EH (cell line): ENCODE measurements at regions not wholly inside any gene's neighbourhood (a gene's known extent, or its start where the extent isn't known, plus 50 kb on each side); places are given as distances from the start of the nearest gene placed in this dataset.
A peak's percentile ranks its signal among the peaks of the same experiment; 100 is the strongest.
"Not testable (repeated sequence)": the region's sequence is repeated elsewhere in the genome, so short reads cannot be mapped to it uniquely, and the experiment has no call there.

Experiments used
- DNase-seq: peaks from one replicate; pipeline ENCODE4 v3.0.0-alpha.2; 2015; ENCODE audit warnings: low read depth

DNA sequence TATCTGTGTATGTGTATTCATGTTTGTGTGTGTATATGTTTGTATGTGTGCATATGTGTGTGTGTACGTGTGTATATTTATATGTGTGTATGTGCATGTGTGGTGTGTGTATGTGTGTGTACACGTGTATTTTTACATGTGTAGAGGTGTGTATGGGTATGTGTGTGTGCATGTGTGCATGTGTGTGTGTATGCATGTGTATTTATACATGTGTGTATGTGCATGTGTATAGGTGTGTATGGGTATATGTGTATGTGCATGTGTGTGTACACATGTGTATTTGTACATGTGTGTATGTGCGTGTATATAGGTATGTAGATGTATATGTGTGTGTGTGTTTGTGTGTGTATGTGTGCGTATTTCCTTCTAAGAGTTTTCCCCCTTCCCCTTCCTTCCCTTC is 207.7 kb upstream of the ATP6AP2 start:
- no peak for DNase-seq

- no peak for DNase-seq
Measured at GRCh38 chrX:40371376-40371775, 209.4 kb upstream of the ATP6AP2 start.

GRCh38 chrX:40368611-40369061 is 212.1 kb upstream of the ATP6AP2 start:
- DNase-seq, result no peak

- DNase-seq, result no peak
Measured at GRCh38 chrX:40366661-40367060, 214.1 kb upstream of the ATP6AP2 start.

GRCh38 chrX:40362291-40362690 is 218.5 kb upstream of the ATP6AP2 start:
- not testable (repeated sequence) for DNase-seq

GRCh38 chrX:40360557-40360956 is 220.2 kb upstream of the ATP6AP2 start:
- DNase-seq, result no peak

- DNase-seq, result no peak
Measured at GRCh38 chrX:40359593-40359992, 221.2 kb upstream of the ATP6AP2 start.

GRCh38 chrX:40358994-40359393 is 221.8 kb upstream of the ATP6AP2 start:
- DNase-seq, result no peak

DNA sequence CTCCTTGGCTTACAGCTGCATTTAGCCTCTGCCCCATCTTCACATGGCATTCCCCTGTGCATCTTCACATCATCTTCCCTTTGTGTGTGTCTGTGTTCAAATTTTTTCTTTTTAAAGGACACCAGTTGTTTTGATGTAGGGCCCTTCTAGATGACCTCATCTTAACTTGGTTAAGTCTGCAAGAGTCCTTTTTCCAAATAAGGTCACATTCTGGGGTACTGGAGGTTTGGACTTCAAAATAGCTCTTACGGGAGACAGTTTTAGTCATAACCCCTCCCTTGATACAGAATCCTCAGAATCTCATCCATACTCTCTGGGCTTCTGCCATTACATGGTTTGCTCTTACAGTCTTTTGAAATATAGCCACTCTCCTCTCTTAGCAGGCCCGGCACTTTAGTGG is 231.5 kb upstream of the ATP6AP2 start:
- peak; percentile 31 for DNase-seq

- no peak for DNase-seq
Measured at GRCh38 chrX:40346379-40346778, 234.4 kb upstream of the ATP6AP2 start.

DNA sequence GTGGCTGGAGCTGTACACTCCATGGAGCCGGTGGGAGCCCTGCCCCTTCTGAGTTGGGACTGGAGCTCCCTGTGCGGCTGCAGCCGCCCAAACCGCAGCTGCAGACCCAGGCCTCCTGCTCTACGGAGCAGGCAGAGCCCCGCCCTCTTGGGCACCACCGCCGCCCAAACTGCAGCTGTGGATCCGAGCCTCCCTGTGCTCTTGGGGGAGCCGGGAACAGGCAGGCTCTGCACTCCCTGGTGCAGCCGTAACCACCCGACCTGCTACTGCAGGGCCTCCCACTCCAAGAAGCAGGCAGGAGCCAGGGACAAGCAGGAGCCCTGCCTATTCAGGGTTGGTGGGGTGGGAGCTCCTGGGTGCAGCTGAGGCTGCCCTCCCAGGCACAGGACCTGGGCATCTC is 237.5 kb upstream of the ATP6AP2 start:
- no peak for DNase-seq

DNA sequence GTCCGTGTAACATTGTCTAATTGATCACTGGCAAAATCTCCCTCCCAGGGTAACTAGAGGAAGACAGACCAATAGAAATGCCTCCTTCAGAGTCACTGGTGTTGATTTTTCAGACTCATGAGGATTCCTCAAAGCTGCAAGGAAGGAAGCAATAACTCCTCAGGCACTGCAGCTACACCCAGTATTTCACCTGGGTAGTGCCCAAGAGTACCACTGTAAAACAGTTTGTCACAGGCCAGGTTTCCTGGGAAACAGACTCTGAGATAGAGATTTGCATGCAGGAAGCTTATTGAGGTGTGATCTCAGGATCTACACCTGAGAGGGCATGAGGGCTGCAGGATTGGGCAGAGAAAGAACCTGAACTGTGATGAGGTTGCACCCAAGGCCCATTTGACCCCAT is 240.7 kb upstream of the ATP6AP2 start:
- no peak for DNase-seq

DNA sequence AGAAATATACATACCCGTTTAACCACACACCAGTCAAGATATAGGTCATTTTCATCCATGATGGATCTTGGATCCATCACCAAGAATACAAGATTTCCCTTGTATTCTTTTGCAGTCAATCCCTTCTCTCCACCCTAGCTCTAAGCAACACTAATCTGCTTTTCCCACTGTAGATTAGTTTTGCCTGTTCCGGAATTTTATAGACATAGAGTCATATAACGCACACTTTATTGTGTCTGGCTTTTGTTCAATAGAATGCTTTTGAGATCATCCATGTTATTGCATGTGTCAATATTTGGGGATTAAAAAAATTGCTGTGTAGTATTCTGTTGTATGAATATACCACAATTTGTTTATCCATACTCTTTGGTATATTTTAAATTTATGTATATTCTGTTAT is 235.6 kb upstream of the BCOR start:
- DNase-seq, result no peak

DNA sequence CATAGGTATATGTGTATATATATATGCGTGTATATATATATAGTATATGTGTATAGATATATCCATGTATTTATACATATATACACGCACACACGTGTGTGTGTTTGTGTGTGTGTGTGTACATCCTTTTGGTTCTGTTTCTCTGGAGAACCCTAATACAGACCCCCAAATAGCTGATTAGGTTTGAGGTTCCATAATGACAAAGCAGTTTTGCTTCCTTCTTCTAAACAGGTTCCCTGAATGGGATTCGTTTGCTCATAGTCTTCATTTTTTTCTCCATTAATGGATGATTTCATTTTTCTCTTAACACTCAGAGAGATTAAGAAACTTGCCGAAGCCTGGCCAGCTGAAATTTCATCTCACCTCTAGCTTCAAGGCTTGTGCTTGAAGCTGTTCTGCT is 234.0 kb upstream of the BCOR start:
- DNase-seq, result no peak

DNA sequence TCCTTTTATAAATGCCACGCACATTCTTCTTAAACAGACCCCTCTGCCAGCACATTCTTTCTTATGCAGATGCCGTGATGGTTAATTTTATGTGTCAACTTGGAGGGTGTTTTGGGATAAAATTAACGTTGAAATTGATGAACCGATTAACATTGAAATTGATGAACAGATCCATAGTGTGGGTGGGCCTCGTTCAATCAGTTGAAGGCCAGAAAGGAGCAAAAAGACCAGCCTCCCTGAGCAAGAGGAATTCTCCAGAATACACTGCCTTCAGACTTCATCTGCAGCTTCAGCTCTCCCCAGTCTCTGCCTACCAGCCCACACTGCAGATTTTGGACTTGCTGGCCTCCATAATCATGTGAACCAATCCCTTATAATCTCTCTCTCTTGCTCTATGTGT is 233.6 kb upstream of the BCOR start:
- DNase-seq, result no peak

GRCh38 chrX:40329616-40330015 is 231.9 kb upstream of the BCOR start:
- DNase-seq, result no peak

DNA sequence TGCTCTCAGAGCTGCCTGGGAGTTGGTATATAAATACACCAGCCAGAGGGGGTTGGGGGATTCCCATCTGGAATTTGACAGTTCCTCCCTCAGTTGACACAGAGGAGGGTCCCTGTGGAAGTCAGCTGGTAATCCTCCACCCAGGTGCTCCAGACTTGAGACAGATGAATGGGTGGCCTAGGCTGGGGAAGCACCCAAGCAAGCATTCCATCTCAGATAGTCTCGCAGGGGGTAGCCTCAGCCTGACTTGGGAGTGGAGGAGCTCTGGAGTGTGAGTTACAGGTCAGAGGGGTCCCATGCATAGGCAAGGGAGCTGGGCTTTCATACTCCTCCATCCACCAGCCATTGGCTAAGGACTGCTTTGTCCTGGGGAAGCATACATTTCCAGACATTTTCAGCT is 229.3 kb upstream of the BCOR start:
- DNase-seq, result no peak

- no peak for DNase-seq
Measured at GRCh38 chrX:40326186-40326965, 228.6 kb upstream of the BCOR start.

- DNase-seq, result no peak
Measured at GRCh38 chrX:40325161-40325560, 227.4 kb upstream of the BCOR start.

DNA sequence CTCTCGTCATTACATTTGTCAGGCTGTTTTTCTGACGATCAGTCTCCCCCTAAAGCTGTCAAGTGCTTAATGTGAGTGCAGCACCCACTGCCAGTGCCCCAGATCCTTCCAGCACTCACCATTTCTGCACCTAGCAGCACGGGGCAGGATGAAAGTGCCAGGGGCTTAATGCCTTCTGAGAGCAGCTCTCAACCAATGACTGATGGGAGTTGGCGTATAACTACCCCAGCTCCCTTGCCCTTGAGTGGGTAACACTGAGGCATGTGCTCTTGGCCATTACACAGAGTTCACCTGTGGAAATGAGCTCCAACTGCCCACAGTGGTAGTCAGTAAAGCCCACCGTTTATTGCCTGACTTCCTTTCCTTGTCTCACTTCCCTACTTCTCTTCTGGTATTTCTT is 226.2 kb upstream of the BCOR start:
- no peak for DNase-seq

DNA sequence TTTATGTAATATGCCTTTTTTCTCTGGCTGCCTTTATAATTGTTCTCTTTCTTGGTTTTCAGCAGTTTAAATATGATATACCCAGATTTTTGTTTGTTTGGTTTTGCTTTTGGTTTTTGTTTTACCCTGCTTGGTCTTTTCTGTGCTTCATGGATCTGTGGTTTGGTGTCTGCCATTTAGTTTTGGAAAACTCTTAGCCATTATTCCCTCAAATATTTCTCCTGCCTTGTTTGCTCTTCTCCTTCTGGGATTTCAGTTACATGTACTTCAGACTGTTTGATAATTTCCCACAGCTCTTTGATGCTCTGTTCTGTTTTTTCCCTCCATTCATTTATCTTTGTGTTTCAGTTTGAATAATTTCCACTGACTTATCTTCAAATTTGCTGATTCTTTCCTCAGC is 223.1 kb upstream of the BCOR start:
- DNase-seq, result no peak

- no peak for DNase-seq
Measured at GRCh38 chrX:40318801-40319200, 221.0 kb upstream of the BCOR start.

DNA sequence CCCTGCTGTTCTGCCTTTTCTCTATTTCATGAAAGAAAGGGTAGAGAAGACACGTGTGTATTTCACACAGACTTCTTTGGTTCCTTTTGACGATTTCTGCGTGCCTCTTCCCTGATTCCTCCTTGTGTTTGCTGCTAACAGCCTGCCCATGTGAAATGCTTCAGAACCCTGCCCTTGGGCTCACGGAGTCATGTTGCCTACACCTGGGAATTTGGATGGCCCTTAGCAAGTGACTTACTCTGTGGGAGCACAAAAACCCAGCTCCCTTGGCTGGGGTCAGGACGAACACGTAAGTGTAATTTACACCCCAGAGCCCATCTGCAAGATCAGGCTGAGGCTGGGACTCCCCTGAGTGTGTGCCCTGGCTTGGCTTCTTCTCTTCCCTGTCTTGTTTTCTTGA is 220.3 kb upstream of the BCOR start:
- DNase-seq, result no peak

- no peak for DNase-seq
Measured at GRCh38 chrX:40316502-40316901, 218.7 kb upstream of the BCOR start.
